Endothelial cell of hepatic sinusoid (primary cell): ENCODE measurements at regions not wholly inside any gene's neighbourhood (a gene's known extent, or its start where the extent isn't known, plus 50 kb on each side); places are given as distances from the start of the nearest gene placed in this dataset.
"Not testable (repeated sequence)": the region's sequence is repeated elsewhere in the genome, so short reads cannot be mapped to it uniquely, and the experiment has no call there.

Experiments
- in situ Hi-C: cut with HindIII; loops from 2 replicates; pipeline ENCODE4 v1.10.0; 2017; ENCODE audit warnings: low sequenced_read_pairs

DNA sequence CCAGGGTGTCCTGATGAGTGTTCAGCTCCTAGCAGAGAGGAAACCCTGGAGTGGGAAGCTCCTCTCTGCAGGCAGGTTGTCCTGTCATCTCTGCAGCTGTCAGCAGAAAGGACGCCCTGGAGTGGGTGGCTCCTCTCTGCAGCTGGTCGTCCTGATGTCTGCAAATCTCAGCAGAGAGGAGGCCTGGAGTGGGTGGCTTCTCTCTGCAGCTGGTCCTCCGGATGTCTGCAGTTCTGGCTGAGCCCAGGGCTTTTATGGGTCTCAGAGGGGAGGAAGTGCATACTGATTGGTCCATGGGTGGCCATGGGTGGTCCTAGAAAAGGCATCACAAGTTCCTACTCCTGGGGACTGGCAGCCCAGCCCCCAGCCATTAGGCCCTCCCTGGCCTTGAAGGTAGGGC, 102.6 kb upstream of the BNIP2 start:
- in situ Hi-C loops: no loop called here

DNA sequence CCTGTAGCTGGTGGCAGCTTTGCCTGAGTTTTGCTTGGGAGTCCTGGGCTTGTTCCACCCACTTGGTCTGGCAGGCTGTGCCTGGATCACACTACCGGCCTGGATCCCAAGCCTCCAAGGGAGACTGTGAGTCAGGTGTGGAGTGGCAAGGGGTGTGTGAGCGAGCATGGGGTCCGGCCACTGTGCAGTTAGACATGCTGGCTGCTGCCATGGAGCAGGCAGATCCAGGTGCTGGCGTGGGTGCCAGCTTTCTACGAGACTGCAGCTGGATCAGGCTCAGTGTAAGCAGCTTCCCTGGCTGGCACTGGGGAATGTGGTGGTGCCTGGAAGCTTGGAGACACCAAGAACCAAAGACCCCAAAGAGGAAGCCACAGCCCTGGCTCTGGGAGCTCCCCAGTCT, 102.0 kb upstream of the BNIP2 start:
- in situ Hi-C loops: no loop called here

DNA sequence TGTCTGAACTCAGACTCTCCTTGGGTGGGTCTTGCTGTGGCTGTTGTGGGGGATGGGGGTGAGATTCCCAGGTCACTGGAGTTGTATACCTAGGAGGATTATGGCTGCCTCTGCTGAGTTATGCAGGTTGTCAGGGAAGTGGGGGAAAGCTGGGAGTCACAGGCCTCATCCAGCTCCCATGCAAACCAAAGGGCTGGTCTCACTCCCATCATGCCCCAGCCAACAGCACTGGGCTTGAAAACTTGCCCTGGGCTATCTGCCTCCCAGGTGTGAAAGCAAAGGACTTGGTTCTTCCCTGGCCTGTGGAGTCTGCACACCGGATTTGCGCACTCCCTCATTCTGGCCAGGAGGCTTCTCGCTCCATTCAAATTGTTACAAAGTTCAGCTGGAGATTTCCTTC, 97.3 kb upstream of the BNIP2 start:
- in situ Hi-C loops: not testable (repeated sequence)

GRCh38 chr15:59785981-59786380, 96.9 kb upstream of the BNIP2 start:
- in situ Hi-C loops: not testable (repeated sequence)

- in situ Hi-C loops: not testable (repeated sequence)
Measured at GRCh38 chr15:59783774-59784520, 94.8 kb upstream of the BNIP2 start.

DNA sequence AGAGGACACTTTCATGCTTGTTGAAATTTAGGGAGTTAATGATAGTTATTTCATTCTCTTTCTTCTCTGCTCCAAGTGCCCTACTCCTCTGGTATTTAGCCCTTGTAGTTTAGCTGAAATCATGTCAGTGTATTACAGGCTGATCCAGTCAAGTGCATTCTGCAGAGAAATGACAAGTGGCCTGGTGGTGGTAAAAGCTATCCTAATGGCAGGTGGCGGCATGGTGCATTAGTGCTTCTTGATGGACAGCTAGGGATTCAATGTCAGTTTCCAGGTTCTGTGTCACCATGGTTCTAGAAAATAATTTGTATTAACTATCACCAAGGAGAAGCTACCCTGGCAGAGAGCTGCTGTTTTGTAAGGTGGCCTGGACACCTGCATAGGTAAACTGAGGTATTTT, 90.0 kb upstream of the BNIP2 start:
- in situ Hi-C loops: no loop called here

- in situ Hi-C loops: no loop called here
Measured at GRCh38 chr15:59764775-59765174, 75.7 kb upstream of the BNIP2 start.

- in situ Hi-C loops: no loop called here
Measured at GRCh38 chr15:59762558-59762957, 73.4 kb upstream of the BNIP2 start.

DNA sequence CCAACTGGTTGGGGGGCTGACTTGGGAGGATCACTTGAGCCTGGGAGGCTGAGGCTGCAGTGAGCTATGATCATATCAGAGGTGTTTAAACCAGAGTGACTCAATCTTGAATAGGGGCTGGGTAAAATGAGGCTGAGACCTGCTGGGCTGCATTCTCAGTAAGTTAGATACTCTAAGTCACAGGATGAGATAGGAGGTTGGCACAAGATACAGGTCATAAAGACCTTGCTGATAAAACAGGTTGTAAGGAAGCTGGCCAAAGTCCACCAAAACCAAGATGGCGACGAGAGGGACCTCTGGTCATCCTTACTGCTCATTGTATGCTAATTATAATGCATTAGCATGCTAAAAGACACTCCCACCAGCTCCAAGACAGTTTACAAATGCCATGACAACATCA, 71.1 kb upstream of the BNIP2 start:
- in situ Hi-C loops: not testable (repeated sequence)

GRCh38 chr15:59751552-59752413, 62.7 kb upstream of the BNIP2 start:
- in situ Hi-C loops: no loop called here

DNA sequence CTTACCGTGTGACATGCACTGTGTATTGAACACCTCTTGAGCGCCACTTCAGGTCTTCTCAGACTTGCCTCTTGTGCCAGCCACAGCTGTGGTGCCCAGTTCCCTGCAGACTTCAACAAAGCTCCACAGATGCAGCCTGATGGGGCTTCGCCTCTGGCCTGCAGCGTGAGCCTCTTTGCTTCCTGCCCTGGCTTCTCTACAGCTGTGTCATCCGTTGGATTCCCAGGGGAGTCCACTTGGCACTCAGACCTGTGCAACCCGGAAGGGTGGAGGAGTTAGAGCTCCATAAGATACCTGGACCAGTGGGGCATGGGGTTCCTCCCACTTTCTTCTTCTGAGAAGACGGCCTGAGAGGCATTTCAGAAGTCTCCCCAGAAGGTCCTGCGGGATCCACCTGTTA, 57.7 kb upstream of the BNIP2 start:
- in situ Hi-C loops: no loop called here

DNA sequence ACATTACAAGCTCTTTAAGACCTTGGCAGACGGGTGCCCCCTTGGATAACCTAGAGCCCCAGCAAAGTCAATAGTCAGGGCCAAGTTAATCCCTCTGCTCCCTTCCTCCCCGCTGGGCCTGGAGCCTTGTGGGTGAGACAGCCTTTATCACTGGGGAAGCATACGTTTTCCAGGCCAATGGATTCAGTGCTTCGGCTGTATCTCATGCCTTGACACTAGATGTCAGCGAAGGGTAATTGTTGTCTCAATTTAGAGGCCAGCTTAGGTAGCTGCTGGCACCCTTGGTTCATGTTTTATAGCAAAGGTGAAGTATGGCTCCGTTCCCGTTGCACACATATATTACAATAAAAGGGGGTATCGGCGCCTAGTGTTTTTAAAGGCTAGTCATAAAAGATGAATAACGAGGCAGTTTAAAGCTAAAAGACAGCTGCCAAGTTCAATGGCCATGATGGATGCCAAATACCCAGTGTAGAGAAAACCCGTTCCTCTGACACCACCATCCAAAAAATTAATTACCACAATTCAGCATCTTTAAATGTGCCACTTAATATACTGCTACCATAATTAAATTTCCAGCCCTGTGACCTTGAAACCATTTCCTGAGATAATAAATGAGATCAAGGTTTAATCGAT, 52.3 kb upstream of the BNIP2 start:
- in situ Hi-C loops: no loop called here

GRCh38 chr15:59739557-59740186, 50.6 kb upstream of the BNIP2 start:
- in situ Hi-C loops: no loop called here
